H9 (cell line): ENCODE measurements at regions not wholly inside any gene's neighbourhood (a gene's known extent, or its start where the extent isn't known, plus 50 kb on each side); places are given as distances from the start of the nearest gene placed in this dataset.

Experiments
- DNase-seq: peaks from one replicate; pipeline ENCODE4 v3.0.0-alpha.2; 2017
- H2AFZ ChIP-seq: one replicate; pipeline ENCODE4 v1.6.1; 2013; ENCODE audit warnings: mild to moderate bottlenecking, low read length, control low read depth, moderate library complexity
- H2AK5ac ChIP-seq: 2 replicates; pipeline ENCODE4 v1.6.1; 2013; ENCODE audit warnings: low read length, control low read depth, mixed read lengths; ENCODE audit not compliant: insufficient read length
- H2BK120ac ChIP-seq: one replicate; pipeline ENCODE4 v1.6.1; 2013; ENCODE audit warnings: low read depth, mild to moderate bottlenecking, low read length, control low read depth, inconsistent platforms; ENCODE audit not compliant: poor library complexity, severe bottlenecking
- H2BK12ac ChIP-seq: 2 replicates; pipeline ENCODE4 v1.6.1; 2013; ENCODE audit warnings: low read length, control low read depth, mixed read lengths, low read depth; ENCODE audit not compliant: insufficient read length
- H2BK15ac ChIP-seq: 2 replicates; pipeline ENCODE4 v1.6.1; 2013; ENCODE audit warnings: low read depth, low read length, control low read depth
- H2BK20ac ChIP-seq: one replicate; pipeline ENCODE4 v1.6.1; 2013; ENCODE audit warnings: low read depth, mild to moderate bottlenecking, low read length, control low read depth, inconsistent platforms; ENCODE audit not compliant: poor library complexity, severe bottlenecking
- H2BK5ac ChIP-seq: 2 replicates; pipeline ENCODE4 v1.6.1; 2013; ENCODE audit warnings: low read length, control low read depth, mixed read lengths; ENCODE audit not compliant: insufficient read length
- H3K14ac ChIP-seq: 2 replicates; pipeline ENCODE4 v1.6.1; 2013; ENCODE audit warnings: low read length, control low read depth; ENCODE audit not compliant: insufficient read depth
- H3K18ac ChIP-seq: 2 replicates; pipeline ENCODE4 v1.6.1; 2013; ENCODE audit warnings: low read depth, mild to moderate bottlenecking, mixed read lengths, low read length, control low read depth; ENCODE audit not compliant: insufficient read length
- H3K23ac ChIP-seq: 2 replicates; pipeline ENCODE4 v1.6.1; 2013; ENCODE audit warnings: low read length, control low read depth, mixed read lengths, low read depth; ENCODE audit not compliant: insufficient read length
- H3K23me2 ChIP-seq: 2 replicates; pipeline ENCODE4 v1.6.1; 2013; ENCODE audit warnings: low read depth, mild to moderate bottlenecking, mixed read lengths, low read length, control low read depth; ENCODE audit not compliant: insufficient read length, poor library complexity, severe bottlenecking
- H3K27ac ChIP-seq: 2 replicates; pipeline ENCODE4 v1.5.1; 2013; ENCODE audit warnings: low read length, control low read depth, mixed read lengths, low read depth; ENCODE audit not compliant: insufficient read length
- H3K27me3 ChIP-seq: 2 replicates; pipeline ENCODE4 v1.6.1; 2013; ENCODE audit warnings: low read length, control low read depth, inconsistent platforms; ENCODE audit not compliant: insufficient read depth
- H3K4ac ChIP-seq: 2 replicates; pipeline ENCODE4 v1.6.1; 2013; ENCODE audit warnings: low read depth, mild to moderate bottlenecking, control low read depth, inconsistent platforms, low read length, moderate library complexity
- H3K4me1 ChIP-seq: 2 replicates; pipeline ENCODE4 v1.6.1; 2013; ENCODE audit warnings: low read length, control low read depth, inconsistent platforms; ENCODE audit not compliant: insufficient read depth
- H3K4me2 ChIP-seq: 2 replicates; pipeline ENCODE4 v1.6.1; 2013; ENCODE audit warnings: low read length, control low read depth, mixed read lengths; ENCODE audit not compliant: insufficient read length, insufficient read depth
- H3K56ac ChIP-seq: 2 replicates; pipeline ENCODE4 v1.6.1; 2013; ENCODE audit warnings: low read depth, mild to moderate bottlenecking, mixed read lengths, low read length, control low read depth; ENCODE audit not compliant: insufficient read length
- H3K79me1 ChIP-seq: 2 replicates; pipeline ENCODE4 v1.6.1; 2013; ENCODE audit warnings: low read depth, mild to moderate bottlenecking, moderate library complexity, low read length, control low read depth, inconsistent platforms; ENCODE audit not compliant: insufficient read depth, poor library complexity, severe bottlenecking
- H3K79me2 ChIP-seq: 2 replicates; pipeline ENCODE4 v1.6.1; 2013; ENCODE audit warnings: low read length, control low read depth, inconsistent platforms; ENCODE audit not compliant: insufficient read depth
- H3K9ac ChIP-seq: 2 replicates; pipeline ENCODE4 v1.6.1; 2013; ENCODE audit warnings: low read length, control low read depth, mixed read lengths; ENCODE audit not compliant: insufficient read length; ENCODE audit errors: extremely low read depth
- H3K9me3 ChIP-seq: one replicate; pipeline ENCODE4 v1.6.1; 2013; ENCODE audit warnings: low read depth, low read length, inconsistent platforms; ENCODE audit not compliant: control insufficient read depth
- H3T11ph ChIP-seq: one replicate; pipeline ENCODE4 v1.6.1; 2013; ENCODE audit warnings: mild to moderate bottlenecking, low read length, control low read depth, inconsistent platforms
- H4K20me1 ChIP-seq: one replicate; pipeline ENCODE4 v1.6.1; 2013; ENCODE audit not compliant: control insufficient read depth, insufficient read length, insufficient read depth
- H4K5ac ChIP-seq: 2 replicates; pipeline ENCODE4 v1.6.1; 2013; ENCODE audit warnings: low read depth, mild to moderate bottlenecking, mixed read lengths, low read length, control low read depth; ENCODE audit not compliant: insufficient read length
- H4K8ac ChIP-seq: replicated peaks from 2 replicates; pipeline ENCODE4 v1.6.1; 2013; ENCODE audit warnings: low read length, control low read depth, mixed read lengths, low read depth; ENCODE audit not compliant: insufficient read length
- H4K91ac ChIP-seq: 2 replicates; pipeline ENCODE4 v1.6.1; 2013; ENCODE audit warnings: low read depth, mild to moderate bottlenecking, moderate library complexity, mixed read lengths, low read length, control low read depth; ENCODE audit not compliant: insufficient read length
- H3K27ac Mint-ChIP-seq, 3 experiments: 2 replicates in 2 of 3; 3 replicates in 1 of 3; pipeline ENCODE4 v1.8.0; 2020 to 2021; ENCODE audit warnings: mixed read lengths in 3 of 3, mild to moderate bottlenecking in 1 of 3, moderate library complexity in 1 of 3
- H3K27me3 Mint-ChIP-seq: 2 replicates; pipeline ENCODE4 v1.8.0; 2021; ENCODE audit warnings: low read depth, mild to moderate bottlenecking, moderate library complexity, mixed read lengths
- H3K36me3 Mint-ChIP-seq, 3 experiments: 2 replicates in 2 of 3; 3 replicates in 1 of 3; pipeline ENCODE4 v1.8.0; 2020 to 2021; ENCODE audit warnings: low read depth in 3 of 3, mixed read lengths in 3 of 3; ENCODE audit not compliant: insufficient read depth in 1 of 3
- H3K4me1 Mint-ChIP-seq, 2 experiments: 2 replicates each; pipeline ENCODE4 v1.8.0; 2020; ENCODE audit warnings: mixed read lengths in 2 of 2
- H3K4me3 Mint-ChIP-seq, 2 experiments: 2 replicates in 1 of 2; 3 replicates in 1 of 2; pipeline ENCODE4 v1.8.0; 2020 to 2021; ENCODE audit warnings: mild to moderate bottlenecking in 2 of 2, mixed read lengths in 2 of 2, moderate library complexity in 1 of 2
- H3K9me3 Mint-ChIP-seq, 2 experiments: 2 replicates in 1 of 2; 3 replicates in 1 of 2; pipeline ENCODE4 v1.8.0; 2020; ENCODE audit warnings: mild to moderate bottlenecking in 2 of 2, mixed read lengths in 2 of 2, moderate library complexity in 1 of 2
- WGBS: extraction: QIAGEN DNeasy Blood & Tissue Kit; methylation state at CpG from one replicate; pipeline ENCODE4 v1.1.7; 2013; ENCODE audit warnings: missing lambda C conversion rate, low lambda C conversion rate, mixed read lengths; ENCODE audit not compliant: insufficient read length; ENCODE audit errors: extremely low coverage; 5-methylcytosine and 5-hydroxymethylcytosine counted together
- TF ChIP-seq, protein P1 (sequence below): fragments of 200-600 bp; sonication (generic); conservative IDR thresholded peaks from 3 replicates; pipeline ENCODE4 v1.8.0; 2021; ENCODE audit warnings: antibody characterized with exemption, mild to moderate bottlenecking

GRCh38 chr2:217063238-217063755 is 203.4 kb upstream of the TNP1 start:
- H3K18ac ChIP-seq = no peak overlapping the region
- Mint-ChIP-seq H3K27me3 (no peaks in the 10 kb centered on the region), H3K27ac (no peak overlapping the region; a peak in 1 of 7 replicates), H3K4me3 (no peak overlapping the region), H3K9me3 (peaks cover 3 to 5% of the 10 kb centered on the region in 2 experiments; a peak in 3 of 5 replicates), H3K4me1 (peaks cover 12 to 13% of the 10 kb centered on the region in 2 experiments), H3K36me3 (no peaks in the 10 kb centered on the region)
- H4K5ac ChIP-seq = no peak overlapping the region
- no peak overlapping the region for H2BK5ac ChIP-seq
- no peak overlapping the region for H3K23ac ChIP-seq
- WGBS = no CpG with 5 or more reads among the region's 5 CpGs
- no peak overlapping the region for H3K9ac ChIP-seq
- H3K4ac ChIP-seq = no peak overlapping the region
- H3K9me3 ChIP-seq = no peaks in the 10 kb centered on the region
- no peak overlapping the region for H2BK12ac ChIP-seq
- H3K14ac ChIP-seq = no peak overlapping the region
- no peaks in the 10 kb centered on the region for H3K79me1 ChIP-seq
- no peak overlapping the region for H2AFZ ChIP-seq
- no peak overlapping the region for H2AK5ac ChIP-seq
- H3K4me1 ChIP-seq = peaks cover 3% of the 10 kb centered on the region; the same call in 1 of the 2 replicates
- H3T11ph ChIP-seq = no peak overlapping the region
- TF ChIP-seq, protein P1, sequence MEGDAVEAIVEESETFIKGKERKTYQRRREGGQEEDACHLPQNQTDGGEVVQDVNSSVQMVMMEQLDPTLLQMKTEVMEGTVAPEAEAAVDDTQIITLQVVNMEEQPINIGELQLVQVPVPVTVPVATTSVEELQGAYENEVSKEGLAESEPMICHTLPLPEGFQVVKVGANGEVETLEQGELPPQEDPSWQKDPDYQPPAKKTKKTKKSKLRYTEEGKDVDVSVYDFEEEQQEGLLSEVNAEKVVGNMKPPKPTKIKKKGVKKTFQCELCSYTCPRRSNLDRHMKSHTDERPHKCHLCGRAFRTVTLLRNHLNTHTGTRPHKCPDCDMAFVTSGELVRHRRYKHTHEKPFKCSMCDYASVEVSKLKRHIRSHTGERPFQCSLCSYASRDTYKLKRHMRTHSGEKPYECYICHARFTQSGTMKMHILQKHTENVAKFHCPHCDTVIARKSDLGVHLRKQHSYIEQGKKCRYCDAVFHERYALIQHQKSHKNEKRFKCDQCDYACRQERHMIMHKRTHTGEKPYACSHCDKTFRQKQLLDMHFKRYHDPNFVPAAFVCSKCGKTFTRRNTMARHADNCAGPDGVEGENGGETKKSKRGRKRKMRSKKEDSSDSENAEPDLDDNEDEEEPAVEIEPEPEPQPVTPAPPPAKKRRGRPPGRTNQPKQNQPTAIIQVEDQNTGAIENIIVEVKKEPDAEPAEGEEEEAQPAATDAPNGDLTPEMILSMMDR = no peak
- H4K20me1 ChIP-seq = no peaks in the 10 kb centered on the region
- H4K91ac ChIP-seq = no peak overlapping the region
- H2BK15ac ChIP-seq = no peak overlapping the region
- no peak overlapping the region for H3K4me2 ChIP-seq
- no peaks in the 10 kb centered on the region for H3K23me2 ChIP-seq
- H3K27ac ChIP-seq = no peak overlapping the region
- DNase-seq = no peak
- H4K8ac ChIP-seq = no peak overlapping the region
- H2BK120ac ChIP-seq = no peak overlapping the region
- no peaks in the 10 kb centered on the region for H3K27me3 ChIP-seq
- H3K56ac ChIP-seq = no peak overlapping the region
- no peaks in the 10 kb centered on the region for H3K79me2 ChIP-seq
- H2BK20ac ChIP-seq = no peak overlapping the region
